ENCODE measurements at regions not wholly inside any gene's neighbourhood (a gene's known extent, or its start where the extent isn't known, plus 50 kb on each side); places are given as distances from the start of the nearest gene placed in this dataset.

DNA sequence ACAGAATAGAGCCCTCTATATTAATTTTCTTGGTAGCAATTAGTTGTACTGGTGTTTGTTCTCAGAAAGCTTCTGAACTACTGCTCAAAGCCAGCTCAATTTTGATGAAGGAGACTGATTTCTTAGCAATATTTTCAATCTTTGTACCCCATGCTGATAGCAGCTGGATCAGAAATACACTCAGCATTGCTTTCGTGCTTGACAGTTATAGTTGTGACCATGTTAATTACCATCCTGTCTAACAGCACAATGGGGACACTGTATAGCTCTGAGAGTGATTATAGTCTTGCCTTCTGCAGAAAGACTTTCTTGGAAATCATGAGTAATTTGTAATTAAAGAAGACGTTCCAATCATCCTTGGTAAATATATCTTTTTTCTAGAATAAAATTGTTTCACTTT, 79.7 kb upstream of the GNPDA2 start:
- Mint-ChIP-seq H3K36me3 (ENCODE audit: insufficient read depth) (no peaks in the 10 kb centered on the region), H3K27ac (ENCODE audit: low read depth) (no peak overlapping the region), H3K4me3 (no peak overlapping the region), H3K27me3 (no peaks in the 10 kb centered on the region), H3K9me3 (no peaks in the 10 kb centered on the region), H3K4me1 (peaks cover 9% of the 10 kb centered on the region)
- no peak for ATAC-seq (replicated peaks; ENCODE audit: extremely low read depth, poor library complexity, severe bottlenecking)
- DNase-seq (ENCODE audit: low spot score in 2 of 2) = no peak

DNA sequence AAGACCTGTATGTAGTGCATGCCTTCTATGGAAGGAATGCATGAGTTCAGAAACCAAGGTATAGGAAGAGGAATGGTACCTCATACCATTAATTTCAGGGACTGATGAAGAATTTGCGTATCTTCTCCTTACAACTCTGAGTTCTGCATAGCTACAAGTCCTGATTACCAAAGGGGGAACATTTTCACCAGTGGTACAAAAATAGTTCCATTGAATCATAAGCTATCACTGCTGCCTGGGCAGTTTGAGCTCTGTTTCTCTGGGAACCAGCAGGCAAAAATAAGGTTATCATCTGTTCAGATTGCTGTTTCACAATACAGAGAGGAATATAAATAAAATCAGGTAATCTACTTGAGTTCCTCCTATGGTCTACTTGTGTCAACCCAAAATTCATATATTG, 77.9 kb upstream of the GNPDA2 start:
- H3K4me3 Mint-ChIP-seq = no peak overlapping the region
- no peak for DNase-seq (ENCODE audit: low spot score in 2 of 2)
- H3K36me3 Mint-ChIP-seq (ENCODE audit: insufficient read depth) = no peaks in the 10 kb centered on the region
- no peak for ATAC-seq (replicated peaks; ENCODE audit: extremely low read depth, poor library complexity, severe bottlenecking)
- H3K27ac Mint-ChIP-seq (ENCODE audit: low read depth) = no peak overlapping the region
- H3K9me3 Mint-ChIP-seq = no peaks in the 10 kb centered on the region
- H3K27me3 Mint-ChIP-seq = no peaks in the 10 kb centered on the region
- peaks cover 9% of the 10 kb centered on the region for H3K4me1 Mint-ChIP-seq

DNA sequence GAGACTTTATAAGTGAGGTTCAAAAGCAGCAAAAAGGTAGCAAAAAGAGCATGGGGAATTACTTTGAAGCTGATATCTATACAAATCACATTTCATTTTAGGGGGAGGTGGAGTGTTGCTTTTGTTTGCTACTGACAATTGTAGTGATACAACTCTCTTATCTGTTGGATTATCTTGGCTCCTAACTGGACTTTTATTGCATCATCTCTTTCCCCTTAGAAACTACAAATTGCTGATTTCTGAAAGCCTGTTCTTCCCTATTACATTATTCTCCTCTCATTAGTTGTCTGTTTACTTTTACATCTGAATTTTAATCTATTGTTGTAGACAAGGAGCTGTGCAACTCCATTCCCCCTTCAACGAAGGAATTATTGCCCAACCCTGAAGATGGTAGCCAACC, 75.0 kb upstream of the GNPDA2 start:
- Mint-ChIP-seq H3K4me1 (no peaks in the 10 kb centered on the region), H3K27ac (ENCODE audit: low read depth) (no peak overlapping the region), H3K27me3 (no peaks in the 10 kb centered on the region), H3K4me3 (no peak overlapping the region), H3K9me3 (peaks cover 12% of the 10 kb centered on the region), H3K36me3 (ENCODE audit: insufficient read depth) (no peaks in the 10 kb centered on the region)
- no peak for DNase-seq (ENCODE audit: low spot score in 2 of 2)
- ATAC-seq (replicated peaks; ENCODE audit: extremely low read depth, poor library complexity, severe bottlenecking) = no peak

DNA sequence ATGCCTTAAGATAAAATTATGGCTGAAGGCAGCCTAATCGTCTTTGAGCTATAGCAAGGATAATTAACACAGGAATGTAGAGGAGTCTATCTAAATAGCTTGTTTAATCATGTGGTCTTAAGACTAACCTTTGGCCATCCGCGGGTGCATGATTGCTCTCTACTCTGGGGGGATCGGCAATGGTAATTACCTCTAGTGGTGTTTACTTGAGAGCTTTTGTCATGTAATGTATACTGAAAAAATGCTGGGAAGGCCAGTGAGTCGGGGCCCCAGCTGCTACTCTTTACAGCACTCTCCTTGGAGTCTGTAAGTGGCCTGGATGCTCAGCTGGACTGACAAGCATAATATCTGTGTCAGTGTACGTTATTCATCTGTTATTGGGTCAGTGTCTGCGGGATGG, 65.5 kb upstream of the GNPDA2 start:
- H3K9me3 Mint-ChIP-seq = peaks cover 2% of the 10 kb centered on the region

DNA sequence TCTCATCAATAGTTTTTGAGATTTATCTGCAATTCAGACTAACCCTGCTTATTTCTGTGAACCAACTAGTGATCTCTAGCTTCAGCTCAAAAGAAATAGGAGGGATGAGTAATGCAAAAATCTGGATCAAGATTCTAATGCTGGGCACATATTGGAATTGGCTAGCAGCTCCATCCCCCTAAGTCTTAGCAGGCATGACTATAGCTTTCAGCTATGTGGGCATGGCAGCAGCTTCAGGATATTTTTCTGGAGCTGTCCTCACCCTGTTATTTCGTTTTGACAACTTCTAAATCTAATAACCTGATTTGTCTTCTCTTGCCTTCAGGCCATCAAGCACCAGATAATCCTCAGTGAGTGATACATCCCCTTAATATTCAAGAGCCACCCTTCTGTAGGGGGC, 50.8 kb upstream of the GNPDA2 start:
- no peaks in the 10 kb centered on the region for H3K9me3 Mint-ChIP-seq

More for the DNA sequence above, 65.5 kb upstream of the GNPDA2 start:
- Mint-ChIP-seq H3K4me3 (no peak overlapping the region), H3K27me3 (no peaks in the 10 kb centered on the region), H3K27ac (ENCODE audit: low read depth) (no peak overlapping the region), H3K36me3 (ENCODE audit: insufficient read depth) (no peaks in the 10 kb centered on the region), H3K4me1 (no peaks in the 10 kb centered on the region)
- DNase-seq (ENCODE audit: low spot score in 2 of 2) (no peak), ATAC-seq (replicated peaks; ENCODE audit: extremely low read depth, poor library complexity, severe bottlenecking) (no peak)

More for the DNA sequence above, 50.8 kb upstream of the GNPDA2 start:
- Mint-ChIP-seq H3K4me3 (no peak overlapping the region), H3K4me1 (no peaks in the 10 kb centered on the region), H3K27ac (ENCODE audit: low read depth) (no peak overlapping the region), H3K36me3 (ENCODE audit: insufficient read depth) (no peaks in the 10 kb centered on the region), H3K27me3 (peaks cover 16% of the 10 kb centered on the region)
- DNase-seq (ENCODE audit: low spot score in 2 of 2) (no peak), ATAC-seq (replicated peaks; ENCODE audit: extremely low read depth, poor library complexity, severe bottlenecking) (no peak)

All from central memory CD8-positive, alpha-beta T cell (primary cell).